ENCODE measurements at regions not wholly inside any gene's neighbourhood (a gene's known extent, or its start where the extent isn't known, plus 50 kb on each side); places are given as distances from the start of the nearest gene placed in this dataset.

DNA sequence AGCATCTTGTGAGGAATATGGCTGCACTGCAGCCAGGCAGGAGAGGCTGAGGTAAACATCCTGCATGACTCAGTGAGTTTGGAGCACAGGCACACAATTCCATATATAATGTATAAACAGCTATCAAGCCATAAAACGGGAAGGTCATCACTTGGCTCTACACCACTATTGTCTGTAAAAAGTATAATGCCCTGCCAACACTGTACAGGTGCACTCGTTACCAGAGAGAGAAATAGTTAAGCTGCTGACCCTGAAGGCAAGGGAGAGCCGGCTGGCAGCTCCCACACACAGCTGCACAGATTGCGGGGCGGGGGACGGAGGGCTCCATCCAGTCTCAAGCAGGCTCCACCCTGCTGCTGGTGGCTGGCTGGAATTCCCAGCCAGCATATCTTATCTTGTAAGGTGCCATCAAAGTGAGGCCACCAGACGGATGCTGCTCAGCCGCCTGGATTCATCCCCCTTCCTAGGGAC is 668.1 kb downstream of the SLITRK5 start:
- TF ChIP-seq, protein P1, sequence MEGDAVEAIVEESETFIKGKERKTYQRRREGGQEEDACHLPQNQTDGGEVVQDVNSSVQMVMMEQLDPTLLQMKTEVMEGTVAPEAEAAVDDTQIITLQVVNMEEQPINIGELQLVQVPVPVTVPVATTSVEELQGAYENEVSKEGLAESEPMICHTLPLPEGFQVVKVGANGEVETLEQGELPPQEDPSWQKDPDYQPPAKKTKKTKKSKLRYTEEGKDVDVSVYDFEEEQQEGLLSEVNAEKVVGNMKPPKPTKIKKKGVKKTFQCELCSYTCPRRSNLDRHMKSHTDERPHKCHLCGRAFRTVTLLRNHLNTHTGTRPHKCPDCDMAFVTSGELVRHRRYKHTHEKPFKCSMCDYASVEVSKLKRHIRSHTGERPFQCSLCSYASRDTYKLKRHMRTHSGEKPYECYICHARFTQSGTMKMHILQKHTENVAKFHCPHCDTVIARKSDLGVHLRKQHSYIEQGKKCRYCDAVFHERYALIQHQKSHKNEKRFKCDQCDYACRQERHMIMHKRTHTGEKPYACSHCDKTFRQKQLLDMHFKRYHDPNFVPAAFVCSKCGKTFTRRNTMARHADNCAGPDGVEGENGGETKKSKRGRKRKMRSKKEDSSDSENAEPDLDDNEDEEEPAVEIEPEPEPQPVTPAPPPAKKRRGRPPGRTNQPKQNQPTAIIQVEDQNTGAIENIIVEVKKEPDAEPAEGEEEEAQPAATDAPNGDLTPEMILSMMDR (IDR thresholded peaks at IDR 0.05; ENCODE audit: low read depth, low read length, poor library complexity, severe bottlenecking): no peak
- no peak for TF ChIP-seq EZH2phosphoT487 (IDR thresholded peaks at IDR 0.05; ENCODE audit: borderline replicate concordance, low read length)
- Histone ChIP-seq H3K4me2 (ENCODE audit: low read length) (no peak overlapping the region), H4K20me1 (ENCODE audit: control insufficient read depth, insufficient read depth, low read depth, low read length) (no peaks in the 10 kb centered on the region), H3F3A (ENCODE audit: control insufficient read depth, insufficient read depth) (no peaks in the 10 kb centered on the region), H3K27ac (ENCODE audit: low read depth, low read length) (no peak overlapping the region), H3K4me3 (ENCODE audit: low read length) (no peak overlapping the region), H3K27me3 (ENCODE audit: control insufficient read depth, low read length) (no peaks in the 10 kb centered on the region), H3K4me1 (ENCODE audit: control insufficient read depth, low read length) (no peaks in the 10 kb centered on the region), H3K36me3 (ENCODE audit: control insufficient read depth, low read length) (no peaks in the 10 kb centered on the region), H3K9me3 (ENCODE audit: control insufficient read depth, insufficient read depth, low read length) (no peaks in the 10 kb centered on the region), H3K79me2 (ENCODE audit: control insufficient read depth, low read length) (no peaks in the 10 kb centered on the region), H3K9me2 (replicated peaks; ENCODE audit: control insufficient read depth, low read length) (no peaks in the 10 kb centered on the region)

DNA sequence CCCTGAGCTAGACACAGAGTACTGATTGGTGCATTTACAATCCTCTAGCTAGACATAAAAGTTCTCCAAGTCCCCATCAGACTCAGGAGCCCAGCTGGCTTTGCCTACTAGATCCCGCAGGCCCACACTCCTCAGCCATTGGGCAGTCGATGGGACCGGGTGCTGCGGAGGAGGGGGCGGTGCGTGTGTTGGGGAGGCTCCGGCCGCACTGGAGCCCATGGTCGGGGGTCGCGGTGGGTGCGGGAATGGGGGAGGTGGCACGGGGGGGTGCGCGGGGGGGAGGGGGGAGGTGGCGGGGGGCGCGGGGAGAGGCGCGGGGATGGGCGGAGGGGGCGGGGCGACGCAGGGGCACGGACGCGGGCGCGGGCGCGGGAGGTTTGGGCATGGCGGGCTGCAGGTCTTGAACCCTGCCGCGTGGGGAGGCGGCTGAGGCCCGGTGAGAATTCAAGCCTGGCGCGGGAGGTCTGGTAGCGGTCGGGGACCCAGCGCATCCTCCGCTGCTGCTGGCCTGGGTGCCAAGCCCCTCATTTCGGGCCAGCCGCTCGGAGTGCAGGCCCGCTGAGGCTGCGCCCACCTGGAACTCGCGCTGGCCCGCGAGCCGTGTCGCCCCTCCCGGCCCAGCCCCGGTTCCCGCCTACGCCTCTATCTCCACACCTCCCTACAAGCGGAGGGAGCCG is 674.1 kb downstream of the SLITRK5 start:
- Histone ChIP-seq H3K4me1 (ENCODE audit: control insufficient read depth, low read length) (no peaks in the 10 kb centered on the region), H4K20me1 (ENCODE audit: control insufficient read depth, insufficient read depth, low read depth, low read length) (no peaks in the 10 kb centered on the region), H3K36me3 (ENCODE audit: control insufficient read depth, low read length) (no peaks in the 10 kb centered on the region), H3K27me3 (ENCODE audit: control insufficient read depth, low read length) (no peaks in the 10 kb centered on the region), H3F3A (ENCODE audit: control insufficient read depth, insufficient read depth) (no peaks in the 10 kb centered on the region), H3K4me3 (ENCODE audit: low read length) (no peak overlapping the region), H3K79me2 (ENCODE audit: control insufficient read depth, low read length) (no peaks in the 10 kb centered on the region), H3K4me2 (ENCODE audit: low read length) (no peak overlapping the region), H3K27ac (ENCODE audit: low read depth, low read length) (no peak overlapping the region), H3K9me3 (ENCODE audit: control insufficient read depth, insufficient read depth, low read length) (peaks cover 3% of the 10 kb centered on the region; the same call in 1 of the 2 replicates), H3K9me2 (replicated peaks; ENCODE audit: control insufficient read depth, low read length) (no peaks in the 10 kb centered on the region)
- TF ChIP-seq, protein P1 (IDR thresholded peaks at IDR 0.05; ENCODE audit: low read depth, low read length, poor library complexity, severe bottlenecking): no peak
- no peak for TF ChIP-seq EZH2phosphoT487 (IDR thresholded peaks at IDR 0.05; ENCODE audit: borderline replicate concordance, low read length)

- no peaks in the 10 kb centered on the region for H3K4me1 ChIP-seq (ENCODE audit: control insufficient read depth, low read length)
- H4K20me1 ChIP-seq (ENCODE audit: control insufficient read depth, insufficient read depth, low read depth, low read length): no peaks in the 10 kb centered on the region
- no peak overlapping the region for H3K27ac ChIP-seq (ENCODE audit: low read depth, low read length)
- no peaks in the 10 kb centered on the region for H3K36me3 ChIP-seq (ENCODE audit: control insufficient read depth, low read length)
- H3K4me2 ChIP-seq (ENCODE audit: low read length): no peak overlapping the region
- no peaks in the 10 kb centered on the region for H3K9me2 ChIP-seq (replicated peaks; ENCODE audit: control insufficient read depth, low read length)
- H3K4me3 ChIP-seq (ENCODE audit: low read length): no peak overlapping the region
- no peaks in the 10 kb centered on the region for H3F3A ChIP-seq (ENCODE audit: control insufficient read depth, insufficient read depth)
- TF ChIP-seq EZH2phosphoT487 (IDR thresholded peaks at IDR 0.05; ENCODE audit: borderline replicate concordance, low read length): no peak
- TF ChIP-seq, protein P1 (IDR thresholded peaks at IDR 0.05; ENCODE audit: low read depth, low read length, poor library complexity, severe bottlenecking): no peak
- no peaks in the 10 kb centered on the region for H3K79me2 ChIP-seq (ENCODE audit: control insufficient read depth, low read length)
- H3K9me3 ChIP-seq (ENCODE audit: control insufficient read depth, insufficient read depth, low read length): no peaks in the 10 kb centered on the region
- no peaks in the 10 kb centered on the region for H3K27me3 ChIP-seq (ENCODE audit: control insufficient read depth, low read length)
Measured at GRCh38 chr13:88360761-88361160, 689.6 kb downstream of the SLITRK5 start.
